ENCODE measurements at regions not wholly inside any gene's neighbourhood (a gene's known extent, or its start where the extent isn't known, plus 50 kb on each side); places are given as distances from the start of the nearest gene placed in this dataset.

- H3K27ac ChIP-seq, result no peak overlapping the region
- no peak for DNase-seq (ENCODE audit: extremely low spot score in 2 of 2)
- H3K4me3 ChIP-seq, result no peak overlapping the region
- H3K4me1 ChIP-seq, result no peaks in the 10 kb centered on the region
- intact Hi-C loops (cut with DNase I), result no loop called here
- no peaks in the 10 kb centered on the region for H3K9me3 ChIP-seq
- no peaks in the 10 kb centered on the region for H3K27me3 ChIP-seq
- no peaks in the 10 kb centered on the region for H3K36me3 ChIP-seq
- TF ChIP-seq POLR2AphosphoS5 (IDR thresholded peaks at IDR 0.05; ENCODE audit: insufficient read depth in 1 of 2, low read depth in 1 of 2), result no peak
- TF ChIP-seq POLR2A (IDR thresholded peaks at IDR 0.05), result no peak
- TF ChIP-seq CTCF (IDR thresholded peaks at IDR 0.05), result no peak
These were observed 379.5 kb upstream of the SUCLG2 start for GRCh38 chr3:68033867-68034266.

DNA sequence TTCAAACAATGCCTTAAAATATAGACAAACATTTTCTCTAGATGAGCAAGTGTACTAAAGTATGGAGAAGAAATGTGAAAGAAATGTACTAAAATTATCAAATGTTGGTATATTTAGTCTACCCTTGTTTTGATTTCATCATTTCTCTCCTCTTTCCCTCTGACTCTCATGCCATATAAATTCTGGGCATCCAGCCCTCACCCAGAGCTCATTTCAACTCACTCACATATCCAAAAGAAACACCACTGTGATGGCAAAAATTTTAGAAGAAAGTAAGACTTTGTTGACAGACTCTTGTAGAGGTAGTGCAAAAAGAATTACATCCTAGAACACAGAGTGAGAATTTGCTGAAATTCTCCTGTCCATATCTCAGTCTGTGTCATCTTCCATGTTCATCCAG lies 377.8 kb upstream of the SUCLG2 start:
- no peak overlapping the region for H3K4me3 ChIP-seq
- DNase-seq (ENCODE audit: extremely low spot score in 2 of 2), result no peak
- H3K9me3 ChIP-seq, result no peaks in the 10 kb centered on the region
- TF ChIP-seq POLR2A (IDR thresholded peaks at IDR 0.05), result no peak
- no peak for TF ChIP-seq CTCF (IDR thresholded peaks at IDR 0.05)
- no peak for TF ChIP-seq POLR2AphosphoS5 (IDR thresholded peaks at IDR 0.05; ENCODE audit: insufficient read depth in 1 of 2, low read depth in 1 of 2)
- H3K4me1 ChIP-seq, result no peaks in the 10 kb centered on the region
- H3K27me3 ChIP-seq, result no peaks in the 10 kb centered on the region
- H3K36me3 ChIP-seq, result no peaks in the 10 kb centered on the region
- intact Hi-C loops (cut with DNase I), result no loop called here
- H3K27ac ChIP-seq, result no peak overlapping the region

GRCh38 chr3:68025189-68025588 lies 370.8 kb upstream of the SUCLG2 start:
- H3K27me3 ChIP-seq, result no peaks in the 10 kb centered on the region
- TF ChIP-seq CTCF (IDR thresholded peaks at IDR 0.05), result no peak
- TF ChIP-seq POLR2A (IDR thresholded peaks at IDR 0.05), result no peak
- TF ChIP-seq POLR2AphosphoS5 (IDR thresholded peaks at IDR 0.05; ENCODE audit: insufficient read depth in 1 of 2, low read depth in 1 of 2), result no peak
- H3K4me1 ChIP-seq, result no peaks in the 10 kb centered on the region
- no peak overlapping the region for H3K27ac ChIP-seq
- intact Hi-C loops (cut with DNase I), result no loop called here
- DNase-seq (ENCODE audit: extremely low spot score in 2 of 2), result no peak
- H3K9me3 ChIP-seq, result no peaks in the 10 kb centered on the region
- H3K36me3 ChIP-seq, result no peaks in the 10 kb centered on the region
- no peak overlapping the region for H3K4me3 ChIP-seq

DNA sequence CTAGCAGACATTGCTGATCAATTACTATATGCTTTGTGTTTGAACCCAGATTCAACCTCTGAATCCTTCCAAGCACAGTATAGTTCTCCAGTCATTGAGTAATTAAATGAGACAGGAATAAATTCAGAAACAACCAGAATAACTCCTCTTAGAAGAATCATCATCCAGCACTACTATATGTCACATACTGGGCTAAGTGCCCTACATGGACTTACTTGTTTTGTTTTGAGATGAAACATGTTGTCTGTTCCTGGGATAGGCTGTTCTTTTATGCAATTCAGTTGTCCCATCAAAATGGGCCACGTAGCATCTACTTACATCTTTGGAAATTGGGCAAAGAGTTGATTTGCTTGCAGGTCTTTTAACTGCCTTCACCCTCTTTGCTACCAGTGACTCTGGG lies 365.5 kb upstream of the SUCLG2 start:
- Histone ChIP-seq H3K9me3 (no peaks in the 10 kb centered on the region), H3K36me3 (no peaks in the 10 kb centered on the region), H3K27me3 (no peaks in the 10 kb centered on the region), H3K4me3 (no peak overlapping the region), H3K27ac (no peak overlapping the region), H3K4me1 (no peaks in the 10 kb centered on the region)
- intact Hi-C loops (cut with DNase I), result no loop called here
- TF ChIP-seq POLR2A (IDR thresholded peaks at IDR 0.05) (no peak), POLR2AphosphoS5 (IDR thresholded peaks at IDR 0.05; ENCODE audit: insufficient read depth in 1 of 2, low read depth in 1 of 2) (no peak), CTCF (IDR thresholded peaks at IDR 0.05) (no peak)
- DNase-seq (ENCODE audit: extremely low spot score in 2 of 2), result no peak

- no peak for TF ChIP-seq POLR2AphosphoS5 (IDR thresholded peaks at IDR 0.05; ENCODE audit: insufficient read depth in 1 of 2, low read depth in 1 of 2)
- no peak for TF ChIP-seq CTCF (IDR thresholded peaks at IDR 0.05)
- TF ChIP-seq POLR2A (IDR thresholded peaks at IDR 0.05), result no peak
- Histone ChIP-seq H3K36me3 (no peaks in the 10 kb centered on the region), H3K4me1 (no peaks in the 10 kb centered on the region), H3K4me3 (no peak overlapping the region), H3K9me3 (no peaks in the 10 kb centered on the region), H3K27me3 (no peaks in the 10 kb centered on the region), H3K27ac (no peak overlapping the region)
- intact Hi-C loops (cut with DNase I), result no loop called here
- no peak for DNase-seq (ENCODE audit: extremely low spot score in 2 of 2)
These were observed 363.9 kb upstream of the SUCLG2 start for GRCh38 chr3:68018275-68018674.

All from vagina (tissue), 2 donors.